Neutrophil (primary cell): ENCODE measurements at regions not wholly inside any gene's neighbourhood (a gene's known extent, or its start where the extent isn't known, plus 50 kb on each side); places are given as distances from the start of the nearest gene placed in this dataset.

Experiments used
- H3K27ac ChIP-seq: fragments of 200-600 bp; sonication (generic); 2 replicates; pipeline ENCODE4 v1.5.1; 2016; ENCODE audit warnings: mild to moderate bottlenecking, moderate library complexity
- H3K27me3 ChIP-seq: fragments of 200-600 bp; sonication (generic); 2 replicates; pipeline ENCODE4 v1.6.0; 2016; ENCODE audit warnings: mild to moderate bottlenecking
- H3K36me3 ChIP-seq: fragments of 200-600 bp; sonication (generic); 2 replicates; pipeline ENCODE4 v1.5.1; 2017
- H3K4me1 ChIP-seq, 2 experiments: fragments of 200-600 bp in 1 of 2; sonication (generic) in 1 of 2; 1 replicate in 1 of 2; 2 replicates in 1 of 2; pipeline versions ENCODE4 v1.5.1 to v1.6.1; 2013 to 2016; ENCODE audit warnings: low read depth in 1 of 2, low read length in 1 of 2, mild to moderate bottlenecking in 1 of 2, moderate library complexity in 1 of 2; ENCODE audit not compliant: control insufficient read depth in 1 of 2, insufficient read depth in 1 of 2
- H3K4me3 ChIP-seq, 2 experiments: fragments of 200-600 bp in 1 of 2; sonication (generic) in 1 of 2; 1 replicate in 1 of 2; 2 replicates in 1 of 2; pipeline ENCODE4 v1.5.1; 2013 to 2016; ENCODE audit warnings: low read depth in 1 of 2, low read length in 1 of 2, mild to moderate bottlenecking in 1 of 2, moderate library complexity in 1 of 2
- H3K9me3 ChIP-seq: fragments of 200-600 bp; sonication (generic); 2 replicates; pipeline ENCODE4 v1.5.1; 2016
- CTCF ChIP-seq: fragments of 200-600 bp; sonication (generic); IDR thresholded peaks from 2 replicates; pipeline ENCODE4 v1.5.1; 2016; ENCODE audit warnings: antibody characterized with exemption

GRCh38 chr6:120395330-120395729 lies 939.0 kb downstream of the TBC1D32 start:
- Histone ChIP-seq H3K4me1 (no peaks in the 10 kb centered on the region), H3K9me3 (no peaks in the 10 kb centered on the region), H3K36me3 (no peaks in the 10 kb centered on the region), H3K27ac (no peak overlapping the region), H3K27me3 (no peaks in the 10 kb centered on the region), H3K4me3 (no peak overlapping the region)
- no peak for TF ChIP-seq CTCF

GRCh38 chr6:120392941-120393340 lies 941.3 kb downstream of the TBC1D32 start:
- Histone ChIP-seq H3K27ac (no peak overlapping the region), H3K4me1 (no peaks in the 10 kb centered on the region), H3K9me3 (no peaks in the 10 kb centered on the region), H3K36me3 (no peaks in the 10 kb centered on the region), H3K27me3 (no peaks in the 10 kb centered on the region), H3K4me3 (no peak overlapping the region)
- no peak for TF ChIP-seq CTCF

GRCh38 chr6:120384671-120385070 lies 949.6 kb downstream of the TBC1D32 start:
- H3K4me3 ChIP-seq: no peak overlapping the region
- no peak overlapping the region for H3K27ac ChIP-seq
- TF ChIP-seq CTCF: no peak
- H3K36me3 ChIP-seq: no peaks in the 10 kb centered on the region
- no peaks in the 10 kb centered on the region for H3K9me3 ChIP-seq
- no peaks in the 10 kb centered on the region for H3K27me3 ChIP-seq
- no peaks in the 10 kb centered on the region for H3K4me1 ChIP-seq

GRCh38 chr6:120383681-120384080 lies 950.6 kb downstream of the TBC1D32 start:
- H3K27me3 ChIP-seq: no peaks in the 10 kb centered on the region
- no peaks in the 10 kb centered on the region for H3K4me1 ChIP-seq
- TF ChIP-seq CTCF: no peak
- no peak overlapping the region for H3K27ac ChIP-seq
- no peaks in the 10 kb centered on the region for H3K9me3 ChIP-seq
- H3K4me3 ChIP-seq: no peak overlapping the region
- no peaks in the 10 kb centered on the region for H3K36me3 ChIP-seq

GRCh38 chr6:120378582-120379220 lies 955.6 kb downstream of the TBC1D32 start:
- Histone ChIP-seq H3K9me3 (no peaks in the 10 kb centered on the region), H3K4me1 (no peaks in the 10 kb centered on the region), H3K36me3 (no peaks in the 10 kb centered on the region), H3K4me3 (no peak overlapping the region), H3K27me3 (no peaks in the 10 kb centered on the region), H3K27ac (no peak overlapping the region)
- no peak for TF ChIP-seq CTCF
